ENCODE measurements at regions not wholly inside any gene's neighbourhood (a gene's known extent, or its start where the extent isn't known, plus 50 kb on each side); places are given as distances from the start of the nearest gene placed in this dataset.

- DNase-seq (ENCODE audit: low read depth, low spot score) = no peak
- no peaks in the 10 kb centered on the region for H3K9me3 ChIP-seq (ENCODE audit: insufficient read depth, low read length)
- H3K9ac ChIP-seq (ENCODE audit: insufficient read length, low read depth) = no peak overlapping the region
- no peak overlapping the region for H3K4me3 ChIP-seq (ENCODE audit: insufficient read length, low read depth)
- no peaks in the 10 kb centered on the region for H3K4me1 ChIP-seq (ENCODE audit: insufficient read depth, insufficient read length)
- H3K36me3 ChIP-seq (ENCODE audit: insufficient read depth, insufficient read length, low read length) = no peaks in the 10 kb centered on the region
- no peaks in the 10 kb centered on the region for H3K27me3 ChIP-seq (ENCODE audit: insufficient read depth, insufficient read length)
- TF ChIP-seq SUZ12 (IDR thresholded peaks at IDR 0.05; ENCODE audit: extremely low read depth, insufficient read depth, insufficient read length) (no peak), ZNF274 (IDR thresholded peaks at IDR 0.05; ENCODE audit: low read depth, low read length) (no peak), YY1 (IDR thresholded peaks at IDR 0.05; ENCODE audit: insufficient read depth, insufficient read length) (no peak)
Observed at GRCh38 chr11:13169709-13170108, 107.9 kb upstream of the BMAL1 start.

GRCh38 chr11:13174090-13174489 lies 103.5 kb upstream of the BMAL1 start:
- Histone ChIP-seq H3K4me3 (ENCODE audit: insufficient read length, low read depth) (no peak overlapping the region), H3K36me3 (ENCODE audit: insufficient read depth, insufficient read length, low read length) (no peaks in the 10 kb centered on the region), H3K27me3 (ENCODE audit: insufficient read depth, insufficient read length) (no peaks in the 10 kb centered on the region), H3K9ac (ENCODE audit: insufficient read length, low read depth) (no peak overlapping the region), H3K4me1 (ENCODE audit: insufficient read depth, insufficient read length) (no peaks in the 10 kb centered on the region), H3K9me3 (ENCODE audit: insufficient read depth, low read length) (no peaks in the 10 kb centered on the region)
- DNase-seq (ENCODE audit: low read depth, low spot score) = no peak
- TF ChIP-seq ZNF274 (IDR thresholded peaks at IDR 0.05; ENCODE audit: low read depth, low read length) = no peak
- TF ChIP-seq YY1 (IDR thresholded peaks at IDR 0.05; ENCODE audit: insufficient read depth, insufficient read length) = no peak
- no peak for TF ChIP-seq SUZ12 (IDR thresholded peaks at IDR 0.05; ENCODE audit: extremely low read depth, insufficient read depth, insufficient read length)

GRCh38 chr11:13183094-13183825 lies 94.3 kb upstream of the BMAL1 start:
- Histone ChIP-seq H3K4me3 (ENCODE audit: insufficient read length, low read depth) (no peak overlapping the region), H3K4me1 (ENCODE audit: insufficient read depth, insufficient read length) (no peaks in the 10 kb centered on the region), H3K9ac (ENCODE audit: insufficient read length, low read depth) (no peak overlapping the region), H3K36me3 (ENCODE audit: insufficient read depth, insufficient read length, low read length) (no peaks in the 10 kb centered on the region), H3K9me3 (ENCODE audit: insufficient read depth, low read length) (peaks cover 10% of the 10 kb centered on the region), H3K27me3 (ENCODE audit: insufficient read depth, insufficient read length) (no peaks in the 10 kb centered on the region)
- TF ChIP-seq SUZ12 (IDR thresholded peaks at IDR 0.05; ENCODE audit: extremely low read depth, insufficient read depth, insufficient read length) = no peak
- TF ChIP-seq YY1 (IDR thresholded peaks at IDR 0.05; ENCODE audit: insufficient read depth, insufficient read length) = no peak
- DNase-seq (ENCODE audit: low read depth, low spot score) = no peak

GRCh38 chr11:13183826-13184196 lies 93.8 kb upstream of the BMAL1 start:
- TF ChIP-seq SUZ12 (IDR thresholded peaks at IDR 0.05; ENCODE audit: extremely low read depth, insufficient read depth, insufficient read length) (no peak), ZNF274 (IDR thresholded peaks at IDR 0.05; ENCODE audit: low read depth, low read length) (no peak), YY1 (IDR thresholded peaks at IDR 0.05; ENCODE audit: insufficient read depth, insufficient read length) (no peak)

GRCh38 chr11:13184295-13184794 lies 93.2 kb upstream of the BMAL1 start:
- H3K4me3 ChIP-seq (ENCODE audit: insufficient read length, low read depth) = no peak overlapping the region
- H3K36me3 ChIP-seq (ENCODE audit: insufficient read depth, insufficient read length, low read length) = no peaks in the 10 kb centered on the region
- H3K9me3 ChIP-seq (ENCODE audit: insufficient read depth, low read length) = peaks cover 10% of the 10 kb centered on the region
- TF ChIP-seq YY1 (IDR thresholded peaks at IDR 0.05; ENCODE audit: insufficient read depth, insufficient read length) (no peak), SUZ12 (IDR thresholded peaks at IDR 0.05; ENCODE audit: extremely low read depth, insufficient read depth, insufficient read length) (no peak), ZNF274 (IDR thresholded peaks at IDR 0.05; ENCODE audit: low read depth, low read length) (no peak)
- H3K9ac ChIP-seq (ENCODE audit: insufficient read length, low read depth) = no peak overlapping the region
- H3K27me3 ChIP-seq (ENCODE audit: insufficient read depth, insufficient read length) = no peaks in the 10 kb centered on the region
- DNase-seq (ENCODE audit: low read depth, low spot score) = no peak
- no peaks in the 10 kb centered on the region for H3K4me1 ChIP-seq (ENCODE audit: insufficient read depth, insufficient read length)

More at GRCh38 chr11:13183826-13184196, 93.8 kb upstream of the BMAL1 start:
- Histone ChIP-seq H3K36me3 (ENCODE audit: insufficient read depth, insufficient read length, low read length) (no peaks in the 10 kb centered on the region), H3K9me3 (ENCODE audit: insufficient read depth, low read length) (peaks cover 10% of the 10 kb centered on the region), H3K4me1 (ENCODE audit: insufficient read depth, insufficient read length) (no peaks in the 10 kb centered on the region), H3K27me3 (ENCODE audit: insufficient read depth, insufficient read length) (no peaks in the 10 kb centered on the region), H3K9ac (ENCODE audit: insufficient read length, low read depth) (no peak overlapping the region), H3K4me3 (ENCODE audit: insufficient read length, low read depth) (no peak overlapping the region)
- no peak for DNase-seq (ENCODE audit: low read depth, low spot score)

- no peaks in the 10 kb centered on the region for H3K4me1 ChIP-seq (ENCODE audit: insufficient read depth, insufficient read length)
- no peak for TF ChIP-seq ZNF274 (IDR thresholded peaks at IDR 0.05; ENCODE audit: low read depth, low read length)
- TF ChIP-seq SUZ12 (IDR thresholded peaks at IDR 0.05; ENCODE audit: extremely low read depth, insufficient read depth, insufficient read length) = no peak
- no peak for TF ChIP-seq YY1 (IDR thresholded peaks at IDR 0.05; ENCODE audit: insufficient read depth, insufficient read length)
- H3K4me3 ChIP-seq (ENCODE audit: insufficient read length, low read depth) = no peak overlapping the region
- H3K9ac ChIP-seq (ENCODE audit: insufficient read length, low read depth) = no peak overlapping the region
- no peak for DNase-seq (ENCODE audit: low read depth, low spot score)
- no peaks in the 10 kb centered on the region for H3K36me3 ChIP-seq (ENCODE audit: insufficient read depth, insufficient read length, low read length)
- no peaks in the 10 kb centered on the region for H3K27me3 ChIP-seq (ENCODE audit: insufficient read depth, insufficient read length)
- H3K9me3 ChIP-seq (ENCODE audit: insufficient read depth, low read length) = peaks cover 22% of the 10 kb centered on the region
Observed at GRCh38 chr11:13188179-13188578, 89.4 kb upstream of the BMAL1 start.

GRCh38 chr11:13189561-13190426 lies 87.8 kb upstream of the BMAL1 start:
- DNase-seq (ENCODE audit: low read depth, low spot score) = no peak
- Histone ChIP-seq H3K4me3 (ENCODE audit: insufficient read length, low read depth) (no peak overlapping the region), H3K27me3 (ENCODE audit: insufficient read depth, insufficient read length) (no peaks in the 10 kb centered on the region), H3K9ac (ENCODE audit: insufficient read length, low read depth) (no peak overlapping the region), H3K36me3 (ENCODE audit: insufficient read depth, insufficient read length, low read length) (no peaks in the 10 kb centered on the region), H3K4me1 (ENCODE audit: insufficient read depth, insufficient read length) (no peaks in the 10 kb centered on the region), H3K9me3 (ENCODE audit: insufficient read depth, low read length) (peaks cover 22% of the 10 kb centered on the region)
- no peak for TF ChIP-seq ZNF274 (IDR thresholded peaks at IDR 0.05; ENCODE audit: low read depth, low read length)
- no peak for TF ChIP-seq YY1 (IDR thresholded peaks at IDR 0.05; ENCODE audit: insufficient read depth, insufficient read length)
- TF ChIP-seq SUZ12 (IDR thresholded peaks at IDR 0.05; ENCODE audit: extremely low read depth, insufficient read depth, insufficient read length) = no peak
